GM23338 (cell line): ENCODE measurements at regions not wholly inside any gene's neighbourhood (a gene's known extent, or its start where the extent isn't known, plus 50 kb on each side); places are given as distances from the start of the nearest gene placed in this dataset.
A peak's percentile ranks its signal among the peaks of the same experiment; 100 is the strongest.

ENCODE experiments used
- ATAC-seq: fragments of 200-7000 bp; cut with Tn5 transposase; 3 replicates; pipeline ENCODE4 v1.9.1; 2020
- DNase-seq: peaks from one replicate; pipeline ENCODE4 v3.0.0-alpha.2; 2015; ENCODE audit warnings: low spot score
- H2AFZ ChIP-seq: fragments of 200-600 bp; sonication (generic); 2 replicates; pipeline ENCODE4 v1.8.0; 2016; ENCODE audit warnings: antibody characterized with exemption, mild to moderate bottlenecking, moderate library complexity
- H3F3A ChIP-seq: fragments of 200-600 bp; sonication (generic); replicated peaks from 2 replicates; pipeline ENCODE4 v1.8.0; 2017; ENCODE audit warnings: antibody characterized with exemption, mixed run types, low read depth
- H3K27ac ChIP-seq: fragments of 200-600 bp; sonication (generic); 2 replicates; pipeline ENCODE4 v1.6.1; 2016; ENCODE audit warnings: low read depth
- H3K27me3 ChIP-seq: fragments of 200-600 bp; sonication (generic); 2 replicates; pipeline ENCODE4 v1.8.0; 2016; ENCODE audit warnings: mild to moderate bottlenecking, mixed run types, moderate library complexity; ENCODE audit not compliant: insufficient read depth
- H3K36me3 ChIP-seq: fragments of 200-600 bp; sonication (generic); 2 replicates; pipeline ENCODE4 v1.8.0; 2016; ENCODE audit warnings: mild to moderate bottlenecking; ENCODE audit not compliant: insufficient read depth
- H3K4me1 ChIP-seq: fragments of 200-600 bp; sonication (generic); 2 replicates; pipeline ENCODE4 v1.8.0; 2016; ENCODE audit warnings: mild to moderate bottlenecking, moderate library complexity; ENCODE audit not compliant: insufficient read depth
- H3K4me2 ChIP-seq: fragments of 200-600 bp; sonication (generic); 2 replicates; pipeline ENCODE4 v1.7.1; 2017; ENCODE audit warnings: mixed run types
- H3K4me3 ChIP-seq: fragments of 200-600 bp; sonication (generic); 2 replicates; pipeline ENCODE4 v1.6.1; 2016; ENCODE audit warnings: mixed run types
- H3K79me2 ChIP-seq: fragments of 200-600 bp; sonication (generic); replicated peaks from 2 replicates; pipeline ENCODE4 v1.8.0; 2017; ENCODE audit warnings: mild to moderate bottlenecking; ENCODE audit not compliant: insufficient read depth
- H3K9me2 ChIP-seq: fragments of 200-600 bp; sonication (generic); 2 replicates; pipeline ENCODE4 v1.8.0; 2017; ENCODE audit not compliant: insufficient read depth
- H4K20me1 ChIP-seq: fragments of 200-600 bp; sonication (generic); replicated peaks from 2 replicates; pipeline ENCODE4 v1.8.0; 2017; ENCODE audit warnings: mild to moderate bottlenecking; ENCODE audit not compliant: insufficient read depth
- H3K27ac Mint-ChIP-seq: 2 replicates; pipeline ENCODE4 v1.8.0; 2020; ENCODE audit warnings: inconsistent platforms, mild to moderate bottlenecking, moderate library complexity, mixed read lengths
- H3K27me3 Mint-ChIP-seq: 3 replicates; pipeline ENCODE4 v1.8.0; 2022; ENCODE audit warnings: low read depth, mild to moderate bottlenecking, moderate library complexity, mixed read lengths, inconsistent platforms; ENCODE audit not compliant: insufficient read depth, poor library complexity
- H3K36me3 Mint-ChIP-seq: 3 replicates; pipeline ENCODE4 v1.8.0; 2021; ENCODE audit warnings: low read depth, mild to moderate bottlenecking, inconsistent platforms, moderate library complexity, mixed read lengths
- H3K4me1 Mint-ChIP-seq: 3 replicates; pipeline ENCODE4 v1.8.0; 2020; ENCODE audit warnings: mild to moderate bottlenecking, inconsistent platforms, mixed read lengths
- H3K4me3 Mint-ChIP-seq: 3 replicates; pipeline ENCODE4 v1.8.0; 2021; ENCODE audit warnings: moderate library complexity, mild to moderate bottlenecking, inconsistent platforms, mixed read lengths
- H3K9me3 Mint-ChIP-seq: 3 replicates; pipeline ENCODE4 v1.8.0; 2020; ENCODE audit warnings: moderate library complexity, mild to moderate bottlenecking, inconsistent platforms, mixed read lengths
- EZH2phosphoT487 ChIP-seq: fragments of 200-600 bp; sonication (generic); IDR thresholded peaks from one replicate; pipeline ENCODE4 v1.8.1; 2018; ENCODE audit warnings: antibody characterized with exemption; ENCODE audit not compliant: unreplicated experiment
- JUNB ChIP-seq: IDR thresholded peaks from one replicate; pipeline ENCODE4 v1.6.1; 2016; ENCODE audit warnings: antibody characterized with exemption; ENCODE audit not compliant: unreplicated experiment
- NANOG ChIP-seq: IDR thresholded peaks from 2 replicates; pipeline ENCODE4 v1.6.1; 2016; ENCODE audit warnings: antibody characterized with exemption, borderline replicate concordance
- REST ChIP-seq: IDR thresholded peaks from one replicate; pipeline ENCODE4 v1.6.1; 2018; ENCODE audit warnings: antibody characterized with exemption; ENCODE audit not compliant: unreplicated experiment
- ZNF331 ChIP-seq: fragments of 250-450 bp; sonication (Bioruptor Pico); IDR thresholded peaks from 2 replicates; pipeline ENCODE4 v1.5.0; 2020; ENCODE audit warnings: low read depth, mild to moderate bottlenecking, moderate library complexity
- ZNF462 ChIP-seq: fragments of 250-450 bp; sonication (Bioruptor Pico); IDR thresholded peaks from 2 replicates; pipeline ENCODE4 v1.5.0; 2020; ENCODE audit warnings: mild to moderate bottlenecking, moderate library complexity

- no peak overlapping the region for H3K27ac Mint-ChIP-seq
- H3K27me3 Mint-ChIP-seq = peaks cover 5% of the 10 kb centered on the region
- no peak overlapping the region for H3K27ac ChIP-seq
- H3K79me2 ChIP-seq = no peaks in the 10 kb centered on the region
- ATAC-seq = no peak
- H3F3A ChIP-seq = no peaks in the 10 kb centered on the region
- DNase-seq = no peak
- no peaks in the 10 kb centered on the region for H3K27me3 ChIP-seq
- no peak overlapping the region for H3K4me2 ChIP-seq
- H3K4me3 ChIP-seq = no peak overlapping the region
- no peaks in the 10 kb centered on the region for H4K20me1 ChIP-seq
- no peaks in the 10 kb centered on the region for H3K9me3 Mint-ChIP-seq
- 0 out of 2 replicates have a peak overlapping the region, but pooled peaks have one; percentile 86 for H2AFZ ChIP-seq
- H3K4me3 Mint-ChIP-seq = no peak overlapping the region
- no peaks in the 10 kb centered on the region for H3K36me3 ChIP-seq
- no peak for TF ChIP-seq ZNF462 (CRISPR knock-in tag)
- no peak for TF ChIP-seq NANOG
- TF ChIP-seq JUNB = no peak
- TF ChIP-seq EZH2phosphoT487 = no peak
- no peaks in the 10 kb centered on the region for H3K36me3 Mint-ChIP-seq
- no peaks in the 10 kb centered on the region for H3K4me1 Mint-ChIP-seq
- no peaks in the 10 kb centered on the region for H3K9me2 ChIP-seq
- no peaks in the 10 kb centered on the region for H3K4me1 ChIP-seq
Measured at GRCh38 chr3:26438981-26439884, 183.3 kb upstream of the LRRC3B start.

GRCh38 chr3:26449996-26450395 lies 172.6 kb upstream of the LRRC3B start:
- no peak overlapping the region for H3K4me2 ChIP-seq
- no peaks in the 10 kb centered on the region for H3K9me3 Mint-ChIP-seq
- H3K27me3 ChIP-seq = no peaks in the 10 kb centered on the region
- H3K4me3 Mint-ChIP-seq = no peak overlapping the region
- no peaks in the 10 kb centered on the region for H3K36me3 Mint-ChIP-seq
- no peaks in the 10 kb centered on the region for H3K27me3 Mint-ChIP-seq
- no peaks in the 10 kb centered on the region for H3F3A ChIP-seq
- ATAC-seq (no peak), DNase-seq (no peak)
- no peaks in the 10 kb centered on the region for H3K79me2 ChIP-seq
- H2AFZ ChIP-seq = peak overlapping the region; percentile 36; the same call in 1 of the 2 replicates
- H4K20me1 ChIP-seq = no peaks in the 10 kb centered on the region
- H3K9me2 ChIP-seq = no peaks in the 10 kb centered on the region
- peaks cover 4% of the 10 kb centered on the region; the same call in 2 of the 3 replicates for H3K4me1 Mint-ChIP-seq
- no peak overlapping the region for H3K27ac Mint-ChIP-seq
- H3K36me3 ChIP-seq = no peaks in the 10 kb centered on the region
- H3K4me1 ChIP-seq = no peaks in the 10 kb centered on the region
- no peak overlapping the region for H3K4me3 ChIP-seq
- no peak overlapping the region for H3K27ac ChIP-seq
- no peak for TF ChIP-seq ZNF331 (CRISPR knock-in tag)
- TF ChIP-seq REST = no peak
- no peak for TF ChIP-seq NANOG
